NCI-H774 (cell line): ENCODE measurements at regions not wholly inside any gene's neighbourhood (a gene's known extent, or its start where the extent isn't known, plus 50 kb on each side); places are given as distances from the start of the nearest gene placed in this dataset.

Experiments used
- DNase-seq: peaks from one replicate; lab custom pipeline; 2025; lab: John Stamatoyannopoulos, UW

DNA sequence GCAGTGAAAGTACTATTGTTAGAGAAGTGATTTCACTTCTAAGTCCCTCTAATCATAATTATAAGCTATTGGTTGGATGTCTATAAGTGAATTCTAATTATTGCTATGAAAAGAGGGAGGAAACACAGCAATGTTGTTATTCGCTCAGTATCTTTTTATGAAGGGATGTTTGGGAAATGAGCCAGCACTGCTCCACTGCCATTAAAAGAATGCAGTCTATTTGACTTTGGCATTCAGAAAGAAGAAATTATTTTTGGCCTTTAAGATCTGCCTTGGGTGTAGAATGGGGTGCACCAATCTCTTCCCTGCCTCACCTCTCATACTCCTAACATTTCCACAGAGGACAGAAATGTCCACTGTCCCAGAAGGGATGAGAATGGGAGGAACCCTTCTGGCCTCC lies 332.0 kb downstream of the SPATA31D1 start:
- no peak for DNase-seq

DNA sequence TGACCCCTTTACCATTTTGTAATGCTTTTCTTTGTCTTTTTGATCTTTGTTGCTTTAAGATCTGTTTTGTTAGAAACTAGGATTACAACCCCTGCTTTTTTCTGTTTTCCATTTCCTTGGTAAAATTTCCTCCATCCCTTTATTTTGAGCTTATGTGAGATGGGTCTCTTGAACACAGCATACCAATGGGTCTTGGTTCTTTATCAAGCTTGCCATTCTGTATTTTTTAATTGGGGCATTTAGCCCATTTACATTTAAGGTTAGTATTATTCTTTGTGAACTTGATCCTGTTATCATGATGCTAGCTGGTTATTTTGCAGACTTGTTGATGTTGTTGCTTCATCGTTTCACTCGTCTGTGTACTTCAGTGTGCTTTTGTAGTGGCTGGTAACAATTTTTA lies 337.3 kb downstream of the SPATA31D1 start:
- DNase-seq: no peak

DNA sequence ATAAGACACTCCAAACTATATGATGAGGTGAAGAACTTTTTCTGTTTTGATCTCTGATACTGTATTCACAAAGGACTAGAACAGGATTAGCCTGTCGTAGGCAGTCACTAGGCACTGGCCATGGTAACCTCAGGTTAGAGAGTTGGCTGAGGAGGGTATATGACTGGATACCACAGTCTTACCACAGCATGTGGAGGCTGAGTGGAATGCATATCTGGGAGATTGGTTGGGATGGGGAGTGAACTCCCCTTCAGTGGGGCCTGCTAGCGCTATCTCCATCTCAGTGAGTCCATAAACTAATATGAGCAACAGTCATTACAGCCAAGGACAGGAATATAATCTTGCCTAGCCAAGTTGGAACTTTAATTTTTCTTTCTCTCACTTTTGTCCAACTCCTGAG lies 339.1 kb downstream of the SPATA31D1 start:
- no peak for DNase-seq

DNA sequence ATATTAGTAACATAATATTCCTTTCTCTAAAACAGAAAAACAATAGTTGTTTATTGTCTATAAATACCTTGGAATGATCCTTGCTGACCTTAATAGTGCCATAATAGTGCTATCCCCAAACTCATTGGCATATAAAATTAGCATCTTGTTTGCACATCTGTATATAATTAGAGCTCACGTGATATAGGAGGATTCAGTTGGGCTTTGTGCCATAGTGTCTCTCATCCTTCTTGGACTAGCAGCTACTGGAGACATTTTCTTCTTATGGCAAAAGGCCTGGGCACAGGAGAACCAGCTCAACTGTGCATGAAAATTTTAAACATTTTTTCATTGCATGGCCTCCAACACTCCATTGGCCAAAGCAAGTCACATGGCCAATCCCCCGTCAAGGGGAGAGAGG lies 342.5 kb downstream of the SPATA31D1 start:
- DNase-seq: no peak

DNA sequence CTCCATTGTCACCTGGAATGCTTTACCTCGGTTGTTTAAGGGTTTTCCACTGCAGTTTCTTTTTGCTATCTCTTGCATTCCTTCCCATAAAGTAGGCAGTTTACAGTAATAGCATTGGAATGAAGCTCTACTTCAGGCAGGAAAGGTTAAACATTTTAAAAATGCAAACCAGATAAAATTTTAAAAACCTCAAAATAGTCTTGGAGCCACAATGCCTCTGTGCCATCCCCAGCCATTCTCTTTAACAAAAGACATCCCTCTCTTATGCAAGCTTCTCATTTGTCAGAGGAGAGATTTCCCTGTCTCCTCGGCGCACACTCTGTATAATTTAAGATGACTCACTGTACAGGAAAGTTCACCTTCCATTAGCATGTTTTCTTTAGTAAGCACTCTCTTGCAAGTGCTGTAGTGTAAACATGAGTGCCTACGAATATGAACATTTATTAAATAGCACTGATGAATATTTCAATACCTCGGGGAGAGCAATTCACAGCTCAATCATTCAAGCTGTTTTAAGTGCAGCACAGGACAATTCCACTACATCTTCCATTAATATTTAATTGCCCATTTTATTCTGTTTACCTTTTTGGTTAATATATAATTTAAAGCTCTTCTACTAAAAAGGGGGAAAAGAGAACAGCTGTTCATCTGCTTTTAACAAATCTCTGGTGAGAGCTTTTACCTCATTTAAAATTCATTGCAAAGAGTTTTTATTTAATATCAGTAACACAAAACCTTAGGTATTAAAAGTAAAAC lies 343.6 kb downstream of the SPATA31D1 start:
- peak; percentile 18 for DNase-seq

DNA sequence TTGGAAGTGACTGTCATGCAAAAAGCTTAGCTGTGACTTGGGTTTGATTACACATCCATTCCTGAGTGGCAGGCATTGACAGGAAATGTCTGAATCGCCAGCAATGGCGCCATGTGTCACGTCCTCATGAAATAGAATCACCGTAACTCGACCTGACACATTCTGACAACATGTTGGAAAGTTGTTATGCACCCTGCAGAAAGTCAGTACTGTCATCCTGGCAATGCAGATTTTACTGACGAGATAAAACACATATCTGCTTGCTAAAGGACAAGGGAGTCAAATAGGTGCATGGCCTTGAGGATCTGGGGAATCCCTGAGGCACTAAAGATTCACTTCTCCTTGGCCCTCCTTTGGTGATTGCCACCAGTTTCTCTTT lies 344.2 kb downstream of the SPATA31D1 start:
- peak; percentile 11 for DNase-seq

DNA sequence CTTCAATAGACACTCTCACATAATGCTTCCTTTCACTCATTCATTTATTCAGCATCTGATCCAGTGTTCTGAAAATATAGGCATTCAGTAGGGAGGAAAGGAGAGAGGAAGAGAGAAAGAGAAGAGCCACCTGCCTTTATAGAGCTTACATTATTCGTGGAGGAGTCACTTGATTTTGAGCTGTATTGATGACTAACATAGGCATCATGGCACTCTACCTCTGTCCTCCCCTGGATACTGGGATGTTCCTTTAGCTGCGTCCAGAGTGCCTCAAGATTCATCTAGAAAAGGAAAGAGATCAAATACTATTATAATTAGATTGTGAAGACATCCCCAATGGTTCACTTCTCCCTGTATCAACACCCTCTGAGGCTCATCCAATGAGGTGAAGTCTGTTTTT lies 345.1 kb downstream of the SPATA31D1 start:
- DNase-seq: no peak

DNA sequence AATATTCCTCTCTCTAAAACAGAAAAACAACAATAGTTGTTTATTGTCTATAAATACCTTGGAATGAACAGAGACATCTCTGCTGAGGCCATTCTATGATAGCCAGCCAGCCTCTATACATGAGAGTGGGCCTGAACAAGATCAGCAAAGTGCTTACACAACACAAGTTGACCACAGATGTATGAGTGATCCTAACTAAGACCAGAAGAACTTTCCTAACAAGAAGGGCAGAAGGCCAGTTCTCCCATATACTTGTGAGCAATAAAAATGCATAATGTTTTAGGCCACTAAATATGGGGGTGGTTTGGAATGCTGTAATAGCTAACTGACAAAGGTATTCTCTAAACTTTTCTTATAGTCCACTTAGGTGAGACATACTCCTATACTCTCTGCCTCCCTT lies 345.7 kb downstream of the SPATA31D1 start:
- DNase-seq: no peak

DNA sequence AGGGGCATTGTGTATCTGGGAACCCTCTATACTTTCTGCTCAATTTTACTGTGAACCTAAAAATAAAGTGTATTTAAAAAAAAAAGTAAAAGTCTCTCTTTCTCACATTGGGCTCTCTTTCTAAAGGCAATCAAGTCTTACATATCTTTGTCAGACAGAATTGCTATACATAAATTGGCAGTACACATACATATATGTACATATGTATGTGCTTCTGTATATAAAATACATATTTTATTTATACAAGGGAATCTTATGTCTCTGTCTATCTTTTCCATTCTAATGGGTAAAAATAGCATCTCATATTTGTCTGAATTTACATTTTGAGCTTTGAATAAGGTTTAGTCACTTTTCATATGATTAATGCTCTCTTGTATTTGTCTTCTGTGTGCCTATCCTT lies 348.8 kb downstream of the SPATA31D1 start:
- DNase-seq: no peak

DNA sequence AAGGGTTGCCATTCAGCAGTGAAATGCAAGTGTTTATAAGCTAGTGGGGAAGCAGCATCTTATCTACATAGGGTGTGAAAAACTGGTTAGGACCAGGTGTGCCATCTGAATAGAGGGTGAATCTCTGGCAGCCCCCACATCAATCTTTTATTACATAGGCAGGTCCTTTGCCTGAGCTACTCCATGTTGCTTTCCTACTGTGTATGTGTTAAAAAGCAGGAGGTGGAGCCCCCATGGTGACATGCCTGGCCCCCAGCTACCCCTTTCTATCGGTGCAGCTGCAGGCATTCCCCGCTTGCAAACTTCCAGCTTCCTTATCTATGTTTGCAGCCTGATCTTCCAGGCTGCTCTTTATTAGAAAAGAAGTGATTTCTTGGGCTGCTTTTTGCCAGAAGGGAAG lies 353.5 kb downstream of the SPATA31D1 start:
- no peak for DNase-seq

DNA sequence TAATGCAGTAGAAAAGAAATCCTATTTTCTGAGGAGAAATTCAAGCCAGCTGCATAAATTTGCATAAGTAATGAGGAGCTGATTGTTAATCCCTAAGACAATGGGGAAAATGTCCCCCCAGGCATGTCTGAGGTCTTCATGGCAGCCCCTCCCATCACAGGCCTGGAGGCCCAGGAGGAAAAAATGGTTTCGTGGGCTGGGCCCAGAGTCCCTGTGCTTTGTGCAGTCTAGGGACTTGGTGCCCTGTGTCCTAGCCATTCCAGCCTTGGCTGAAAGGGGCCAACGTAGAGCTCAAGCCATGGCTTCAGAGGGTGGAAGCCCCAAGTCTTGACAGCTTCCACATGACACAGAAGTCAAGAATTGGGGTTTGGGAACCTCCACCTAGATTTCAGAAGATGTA lies 357.5 kb downstream of the SPATA31D1 start:
- no peak for DNase-seq

DNA sequence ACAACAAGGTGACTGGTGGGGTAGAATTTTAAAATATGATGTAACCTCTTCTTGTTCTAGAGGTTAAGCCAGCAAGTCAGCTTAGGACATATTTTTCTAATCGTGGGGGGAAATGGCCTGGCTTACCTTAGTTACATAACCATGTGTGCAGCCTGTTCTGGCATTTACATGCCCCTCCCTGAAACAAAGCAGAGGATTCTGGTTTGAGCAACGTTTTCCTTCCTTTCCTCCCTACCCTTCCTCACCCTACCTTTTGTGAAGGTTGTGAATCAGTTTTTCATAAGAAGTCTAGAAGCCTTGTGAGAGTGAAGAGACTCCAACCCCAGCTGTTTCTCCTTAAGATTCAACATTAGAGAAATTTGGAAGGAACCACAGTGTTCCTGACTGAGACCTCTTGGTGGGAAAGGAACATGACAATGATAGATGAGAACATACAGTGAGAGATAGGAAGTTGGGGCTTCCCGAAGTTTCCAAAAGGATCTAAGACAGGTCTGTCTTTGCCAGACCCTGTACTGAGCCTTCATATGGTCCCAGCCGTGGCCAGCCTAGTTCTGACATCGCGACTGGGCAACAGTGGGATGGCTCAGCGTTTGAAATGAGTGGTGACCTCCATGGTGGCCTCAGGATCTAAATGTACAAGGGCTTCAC lies 365.2 kb downstream of the SPATA31D1 start:
- no peak for DNase-seq

DNA sequence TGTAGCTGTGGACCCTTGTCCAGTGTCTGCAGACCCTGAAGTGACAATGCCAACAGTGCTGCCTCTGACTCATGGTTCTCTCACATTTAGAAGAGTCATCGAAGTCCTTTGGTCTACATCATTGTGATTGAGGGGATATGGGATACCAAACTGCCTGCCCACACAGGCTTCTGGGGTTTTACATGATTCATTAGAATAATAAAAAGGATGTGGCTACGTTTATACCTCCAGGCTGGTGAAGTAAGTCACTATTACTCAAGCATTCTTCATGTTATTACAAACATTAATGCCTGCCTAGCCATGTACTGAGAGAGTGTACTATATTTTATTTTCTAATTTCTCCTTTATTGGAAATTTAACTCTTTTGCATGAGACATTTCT lies 365.7 kb downstream of the SPATA31D1 start:
- no peak for DNase-seq

DNA sequence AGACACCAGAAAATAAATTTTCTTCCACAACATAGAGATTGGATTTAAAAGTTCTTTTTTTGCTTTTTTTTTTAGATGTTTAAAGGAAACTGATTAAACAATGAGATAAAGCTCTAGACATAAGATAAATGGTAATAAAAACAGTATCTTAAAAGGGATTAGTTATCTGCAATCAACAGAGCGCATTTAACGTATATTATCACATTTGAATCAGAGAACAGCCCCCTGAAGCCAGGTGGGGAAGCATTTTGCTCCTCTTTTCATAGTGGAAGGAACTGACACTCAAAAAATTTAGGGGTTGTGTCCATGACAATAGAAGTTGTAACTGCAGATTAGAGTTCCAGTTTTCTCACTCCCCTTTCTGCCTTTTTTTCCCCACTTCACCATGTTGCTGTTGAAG lies 367.6 kb downstream of the SPATA31D1 start:
- DNase-seq: no peak

DNA sequence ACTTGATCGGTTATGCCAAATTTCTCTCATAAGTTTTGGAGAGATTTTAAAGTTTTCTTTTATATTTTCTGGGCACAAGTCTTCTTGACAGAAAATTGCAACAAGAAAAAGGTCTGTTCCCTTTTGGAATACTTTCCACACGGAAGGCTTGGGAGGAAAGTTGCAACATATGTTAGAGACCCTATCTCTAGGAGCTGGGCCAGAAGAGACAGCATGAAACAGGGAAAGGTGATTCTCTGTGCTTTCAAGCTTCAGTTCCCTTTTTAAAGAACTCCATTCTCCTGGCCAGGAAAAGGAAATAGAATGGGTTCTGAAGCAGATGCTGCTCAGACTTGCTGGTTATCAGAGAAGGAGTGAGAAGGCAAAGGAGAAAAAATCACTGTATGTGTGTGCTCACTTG lies 368.3 kb downstream of the SPATA31D1 start:
- DNase-seq: no peak

DNA sequence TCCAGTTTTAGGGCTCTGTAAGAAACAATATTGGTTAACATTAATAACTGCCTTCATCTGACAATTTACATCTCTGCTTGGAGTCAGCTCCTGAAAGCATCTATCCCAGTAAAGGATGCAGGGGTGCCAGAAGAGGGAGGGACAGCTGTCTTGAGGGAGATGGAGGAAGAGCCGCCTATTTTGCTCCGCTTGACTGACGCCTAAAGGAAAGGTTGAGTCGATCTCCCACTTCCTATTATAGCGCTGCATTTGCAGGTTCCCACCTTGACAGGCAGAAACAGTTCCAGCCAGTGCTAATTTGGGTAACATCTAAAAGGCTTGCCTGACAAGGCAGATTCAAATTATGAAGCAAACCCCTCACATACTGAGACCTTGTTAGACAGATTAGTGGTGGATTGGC lies 374.6 kb downstream of the SPATA31D1 start:
- DNase-seq: no peak

DNA sequence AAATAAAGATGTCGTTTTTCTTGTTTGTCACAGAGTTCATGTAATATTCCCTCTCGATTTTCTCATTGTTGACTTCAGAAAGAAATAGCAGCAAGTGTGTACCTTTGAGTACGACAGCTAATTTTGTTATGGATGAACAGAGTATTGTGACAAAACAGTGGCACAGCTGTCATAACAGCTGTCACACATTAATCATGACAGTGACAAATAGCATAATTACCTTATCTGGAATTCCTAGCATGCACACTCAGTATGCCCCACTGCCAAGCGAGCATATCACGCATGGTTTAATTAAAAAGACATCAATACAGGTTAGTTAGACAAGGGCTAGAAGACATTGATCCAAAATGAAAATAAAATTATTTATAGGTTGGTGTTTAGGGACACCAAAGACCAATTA lies 375.1 kb downstream of the SPATA31D1 start:
- DNase-seq: no peak

DNA sequence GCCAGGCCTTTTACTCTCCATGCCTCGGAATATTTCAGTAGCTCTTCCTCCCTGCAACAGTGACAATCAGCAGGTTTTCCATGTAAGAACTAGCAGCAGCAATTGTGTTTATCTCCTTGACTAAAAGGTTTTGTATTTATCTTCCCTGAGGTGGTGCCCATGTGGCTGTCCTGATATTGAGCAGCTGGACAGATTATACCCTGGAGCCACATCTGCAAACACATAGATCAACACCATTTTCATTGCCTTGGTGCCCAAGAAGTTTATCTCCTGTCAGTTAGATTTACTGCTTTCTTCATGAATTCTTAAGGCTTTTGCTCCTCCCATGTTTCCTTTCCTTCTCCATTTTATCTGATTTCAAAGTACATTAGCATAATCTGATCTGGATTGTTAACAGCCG lies 378.4 kb downstream of the SPATA31D1 start:
- DNase-seq: no peak

DNA sequence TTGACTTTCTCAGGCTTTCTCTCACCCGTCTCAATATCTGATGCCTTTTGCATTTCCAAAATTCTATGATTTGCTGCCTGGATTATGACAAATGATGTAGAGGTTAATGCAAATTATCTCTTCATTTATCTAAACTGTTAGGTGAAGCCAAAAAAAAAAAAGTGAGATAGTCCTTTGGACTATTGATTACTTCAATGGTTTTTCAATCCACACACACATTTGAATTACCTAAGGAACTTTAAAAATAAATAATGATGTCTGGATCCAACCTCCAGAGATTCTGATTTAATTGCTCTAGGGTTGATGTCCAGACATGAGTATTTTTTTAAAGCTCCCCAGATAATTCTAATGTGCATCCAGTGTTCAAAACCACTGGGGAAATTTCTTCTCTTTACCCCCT lies 379.4 kb downstream of the SPATA31D1 start:
- DNase-seq: no peak

DNA sequence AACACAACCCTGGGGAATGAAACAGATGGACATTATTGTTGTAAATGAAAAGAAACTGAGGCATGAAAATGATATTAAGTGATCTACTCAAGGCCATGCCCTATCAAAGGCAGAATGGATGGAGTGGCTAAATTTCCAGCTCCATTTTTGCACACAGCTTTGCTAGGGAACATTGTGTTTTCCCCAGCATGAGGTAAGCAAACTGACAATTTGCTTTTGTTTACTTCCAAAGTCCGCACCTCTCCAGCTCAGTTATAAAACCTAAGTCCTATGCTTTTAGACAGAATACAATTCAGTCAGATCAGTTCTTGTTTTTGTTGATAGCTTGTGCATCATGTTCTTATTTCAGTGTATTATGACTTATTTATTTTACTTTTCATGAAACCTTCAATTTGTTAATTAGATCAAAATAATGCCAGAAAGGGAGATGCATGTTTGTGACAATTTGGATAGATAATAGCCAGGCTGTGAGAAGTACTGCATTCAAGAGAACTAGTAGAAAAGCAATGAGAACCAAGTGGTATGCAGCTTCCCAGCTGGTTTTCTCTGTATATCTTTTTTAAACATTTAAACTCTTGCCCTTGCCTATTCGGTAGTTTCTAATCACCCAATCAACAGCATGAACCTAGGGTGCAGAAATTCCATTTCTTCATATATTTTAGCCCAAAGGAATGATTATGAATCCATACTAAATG lies 380.8 kb downstream of the SPATA31D1 start:
- no peak for DNase-seq

DNA sequence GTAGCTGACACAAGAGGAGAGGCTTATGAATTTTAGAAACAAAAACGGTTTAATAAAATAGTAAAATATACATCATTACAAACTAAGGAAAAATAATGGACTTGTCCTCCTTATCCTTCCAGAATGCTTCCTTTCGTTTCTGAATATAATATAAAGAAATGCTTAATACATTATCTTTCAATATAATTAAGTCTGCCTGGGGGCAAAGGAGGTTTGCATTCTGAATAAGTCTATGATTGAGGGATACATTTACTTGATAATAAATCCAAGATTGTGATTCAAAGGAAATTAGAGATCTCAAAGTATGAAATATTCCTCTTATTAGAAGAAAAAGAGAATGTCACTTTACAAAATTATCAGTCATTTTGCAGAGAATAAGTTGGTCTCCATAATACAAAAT lies 386.5 kb downstream of the SPATA31D1 start:
- DNase-seq: no peak

DNA sequence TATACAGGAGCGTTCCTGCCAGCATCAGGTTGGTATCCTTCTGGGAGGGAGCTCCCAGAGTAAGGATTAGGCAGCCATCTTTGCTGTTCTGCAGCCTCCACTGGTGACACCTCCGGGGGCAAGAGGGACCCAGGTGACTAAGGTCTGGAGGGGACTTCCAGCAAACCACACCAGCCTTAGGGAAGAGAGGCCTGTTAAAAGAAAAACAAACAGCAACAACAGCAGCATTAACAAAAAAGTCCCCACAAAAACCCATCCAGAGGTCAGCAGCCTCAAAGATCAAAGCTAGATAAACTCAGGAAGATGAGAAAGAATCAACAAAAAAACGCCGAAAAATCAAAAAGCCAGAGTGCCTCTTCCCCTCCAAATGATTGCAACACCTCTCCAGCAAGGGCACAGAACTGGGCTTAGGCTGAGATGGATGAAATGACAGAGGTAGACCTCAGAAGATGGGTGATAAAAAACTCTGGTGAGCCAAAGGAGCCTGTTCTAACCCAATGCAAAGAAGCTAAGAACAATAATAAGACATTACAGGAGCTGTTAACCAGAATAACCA lies 388.2 kb downstream of the SPATA31D1 start:
- DNase-seq: no peak
